ENCODE measurements at regions not wholly inside any gene's neighbourhood (a gene's known extent, or its start where the extent isn't known, plus 50 kb on each side); places are given as distances from the start of the nearest gene placed in this dataset.
"Not testable (repeated sequence)": the region's sequence is repeated elsewhere in the genome, so short reads cannot be mapped to it uniquely, and the experiment has no call there.

- no peak for DNase-seq (ENCODE audit: low read depth)
Measured at GRCh38 chr14:25699981-25700380, 650.0 kb upstream of the STXBP6 start.

- no peak for DNase-seq (ENCODE audit: low read depth)
Measured at GRCh38 chr14:25698111-25698510, 648.2 kb upstream of the STXBP6 start.

- DNase-seq (ENCODE audit: low read depth): no peak
Measured at GRCh38 chr14:25696176-25696575, 646.2 kb upstream of the STXBP6 start.

GRCh38 chr14:25685004-25685403, 635.1 kb upstream of the STXBP6 start:
- no peak for DNase-seq (ENCODE audit: low read depth)

GRCh38 chr14:25680934-25681333, 631.0 kb upstream of the STXBP6 start:
- no peak for DNase-seq (ENCODE audit: low read depth)

GRCh38 chr14:25680511-25680910, 630.6 kb upstream of the STXBP6 start:
- DNase-seq (ENCODE audit: low read depth): not testable (repeated sequence)

GRCh38 chr14:25677111-25677510, 627.2 kb upstream of the STXBP6 start:
- DNase-seq (ENCODE audit: low read depth): no peak

- DNase-seq (ENCODE audit: low read depth): no peak
Measured at GRCh38 chr14:25667387-25667786, 617.4 kb upstream of the STXBP6 start.

- no peak for DNase-seq (ENCODE audit: low read depth)
Measured at GRCh38 chr14:25666877-25667276, 616.9 kb upstream of the STXBP6 start.

- no peak for DNase-seq (ENCODE audit: low read depth)
Measured at GRCh38 chr14:25658988-25659387, 609.0 kb upstream of the STXBP6 start.

- no peak for DNase-seq (ENCODE audit: low read depth)
Measured at GRCh38 chr14:25630447-25630846, 580.5 kb upstream of the STXBP6 start.

GRCh38 chr14:25628978-25629377, 579.0 kb upstream of the STXBP6 start:
- DNase-seq (ENCODE audit: low read depth): no peak

- DNase-seq (ENCODE audit: low read depth): no peak
Measured at GRCh38 chr14:25628390-25628789, 578.4 kb upstream of the STXBP6 start.

- no peak for DNase-seq (ENCODE audit: low read depth)
Measured at GRCh38 chr14:25626986-25627385, 577.0 kb upstream of the STXBP6 start.

GRCh38 chr14:25622763-25623162, 572.8 kb upstream of the STXBP6 start:
- no peak for DNase-seq (ENCODE audit: low read depth)

- no peak for DNase-seq (ENCODE audit: low read depth)
Measured at GRCh38 chr14:25620515-25620914, 570.6 kb upstream of the STXBP6 start.

GRCh38 chr14:25615174-25615573, 565.2 kb upstream of the STXBP6 start:
- no peak for DNase-seq (ENCODE audit: low read depth)

GRCh38 chr14:25607192-25607591, 557.2 kb upstream of the STXBP6 start:
- no peak for DNase-seq (ENCODE audit: low read depth)

GRCh38 chr14:25602106-25602505, 552.2 kb upstream of the STXBP6 start:
- DNase-seq (ENCODE audit: low read depth): no peak

GRCh38 chr14:25588751-25589150, 538.8 kb upstream of the STXBP6 start:
- no peak for DNase-seq (ENCODE audit: low read depth)

GRCh38 chr14:25574628-25575325, 524.8 kb upstream of the STXBP6 start:
- DNase-seq (ENCODE audit: low read depth): no peak

GRCh38 chr14:25570483-25570882, 520.5 kb upstream of the STXBP6 start:
- DNase-seq (ENCODE audit: low read depth): no peak

- DNase-seq (ENCODE audit: low read depth): no peak
Measured at GRCh38 chr14:25557466-25557865, 507.5 kb upstream of the STXBP6 start.

GRCh38 chr14:25552826-25553225, 502.9 kb upstream of the STXBP6 start:
- DNase-seq (ENCODE audit: low read depth): no peak

All from stimulated activated CD8-positive, alpha-beta memory T cell treated with anti-CD3 and anti-CD28 coated beads, Interleukin-7, amount 100 ng/mL, for 24 hours (primary cell).